ENCODE measurements at regions not wholly inside any gene's neighbourhood (a gene's known extent, or its start where the extent isn't known, plus 50 kb on each side); places are given as distances from the start of the nearest gene placed in this dataset.

DNA sequence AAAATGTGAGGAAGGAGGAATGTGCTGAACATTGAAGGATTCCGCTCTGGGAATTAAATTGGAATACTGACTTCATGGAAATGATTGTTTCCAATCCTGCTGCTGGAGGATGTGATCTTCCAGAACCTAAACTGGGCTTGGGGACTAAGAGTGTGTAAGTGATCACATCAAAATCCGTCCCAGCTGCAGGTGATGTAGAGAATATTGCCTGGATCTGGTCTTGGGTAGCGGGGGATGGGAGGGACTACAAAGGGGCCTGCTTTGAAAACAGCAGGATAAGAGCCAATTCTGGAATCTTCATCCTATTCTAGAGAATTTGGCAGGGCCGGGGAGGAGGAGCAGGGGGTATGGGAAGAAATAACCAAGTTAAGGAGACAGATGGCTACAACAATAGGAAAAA is 552.2 kb upstream of the FZD8 start:
- DNase-seq (ENCODE audit: low spot score) = no peak
- ChIA-PET POLR2A (ENCODE audit: low non-redundant PET) (no interaction called here), CTCF (no interaction called here)
- H3K9me3 ChIP-seq (ENCODE audit: low read depth, low read length, poor library complexity, severe bottlenecking) = peaks cover 18% of the 10 kb centered on the region
- H3K27me3 ChIP-seq (replicated peaks; ENCODE audit: insufficient read depth, low read depth, low read length, poor library complexity) = no peaks in the 10 kb centered on the region
- H3K4me1 ChIP-seq (ENCODE audit: insufficient read depth, low read length, poor library complexity, severe bottlenecking) = no peaks in the 10 kb centered on the region
- intact Hi-C loops (cut with micrococcal nuclease; ENCODE audit: unreplicated experiment) = no loop called here
- no TSS peak for BruUV-seq (replicated peaks)
- H3K4me3 ChIP-seq (ENCODE audit: low read depth, low read length, poor library complexity, severe bottlenecking) = no peak overlapping the region
- H3K27ac ChIP-seq (ENCODE audit: low read depth, low read length, poor library complexity, severe bottlenecking) = no peak overlapping the region
- H3K36me3 ChIP-seq (ENCODE audit: insufficient read depth, low read length, poor library complexity, severe bottlenecking) = no peaks in the 10 kb centered on the region
- TF ChIP-seq EZH2 (IDR thresholded peaks at IDR 0.05; ENCODE audit: borderline replicate concordance, low read depth, low read length, poor library complexity, severe bottlenecking) = no peak
- TF ChIP-seq, protein P1, sequence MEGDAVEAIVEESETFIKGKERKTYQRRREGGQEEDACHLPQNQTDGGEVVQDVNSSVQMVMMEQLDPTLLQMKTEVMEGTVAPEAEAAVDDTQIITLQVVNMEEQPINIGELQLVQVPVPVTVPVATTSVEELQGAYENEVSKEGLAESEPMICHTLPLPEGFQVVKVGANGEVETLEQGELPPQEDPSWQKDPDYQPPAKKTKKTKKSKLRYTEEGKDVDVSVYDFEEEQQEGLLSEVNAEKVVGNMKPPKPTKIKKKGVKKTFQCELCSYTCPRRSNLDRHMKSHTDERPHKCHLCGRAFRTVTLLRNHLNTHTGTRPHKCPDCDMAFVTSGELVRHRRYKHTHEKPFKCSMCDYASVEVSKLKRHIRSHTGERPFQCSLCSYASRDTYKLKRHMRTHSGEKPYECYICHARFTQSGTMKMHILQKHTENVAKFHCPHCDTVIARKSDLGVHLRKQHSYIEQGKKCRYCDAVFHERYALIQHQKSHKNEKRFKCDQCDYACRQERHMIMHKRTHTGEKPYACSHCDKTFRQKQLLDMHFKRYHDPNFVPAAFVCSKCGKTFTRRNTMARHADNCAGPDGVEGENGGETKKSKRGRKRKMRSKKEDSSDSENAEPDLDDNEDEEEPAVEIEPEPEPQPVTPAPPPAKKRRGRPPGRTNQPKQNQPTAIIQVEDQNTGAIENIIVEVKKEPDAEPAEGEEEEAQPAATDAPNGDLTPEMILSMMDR (conservative IDR thresholded peaks at IDR 0.05; ENCODE audit: low read depth, low read length) = no peak

DNA sequence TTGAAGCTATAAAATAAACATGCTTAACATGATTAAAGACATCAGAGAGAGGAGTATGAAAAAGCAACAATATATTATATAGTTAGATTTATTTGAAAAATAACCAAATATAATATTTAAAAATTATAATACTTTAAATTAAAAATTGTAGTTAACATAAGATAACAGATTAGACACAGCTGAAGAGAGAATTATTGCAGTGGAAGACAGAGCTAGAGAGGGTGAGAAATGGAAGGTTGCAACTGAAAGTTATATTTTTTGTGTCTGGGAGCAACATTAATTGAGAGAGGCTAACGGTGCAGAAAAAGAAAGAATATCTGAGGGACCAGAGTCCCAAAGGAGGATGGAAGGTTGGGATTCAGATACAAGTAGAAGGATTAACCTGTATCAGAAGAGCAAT is 548.9 kb upstream of the FZD8 start:
- no peak overlapping the region for H3K27ac ChIP-seq (ENCODE audit: low read depth, low read length, poor library complexity, severe bottlenecking)
- peaks cover 18% of the 10 kb centered on the region for H3K9me3 ChIP-seq (ENCODE audit: low read depth, low read length, poor library complexity, severe bottlenecking)
- BruUV-seq (replicated peaks) = no TSS peak
- TF ChIP-seq, protein P1 (conservative IDR thresholded peaks at IDR 0.05; ENCODE audit: low read depth, low read length) = no peak
- TF ChIP-seq EZH2 (IDR thresholded peaks at IDR 0.05; ENCODE audit: borderline replicate concordance, low read depth, low read length, poor library complexity, severe bottlenecking) = no peak
- no peak overlapping the region for H3K4me3 ChIP-seq (ENCODE audit: low read depth, low read length, poor library complexity, severe bottlenecking)
- no peaks in the 10 kb centered on the region for H3K27me3 ChIP-seq (replicated peaks; ENCODE audit: insufficient read depth, low read depth, low read length, poor library complexity)
- intact Hi-C loops (cut with micrococcal nuclease; ENCODE audit: unreplicated experiment) = no loop called here
- ChIA-PET POLR2A (ENCODE audit: low non-redundant PET) (no interaction called here), CTCF (no interaction called here)
- H3K4me1 ChIP-seq (ENCODE audit: insufficient read depth, low read length, poor library complexity, severe bottlenecking) = peaks cover 17% of the 10 kb centered on the region
- H3K36me3 ChIP-seq (ENCODE audit: insufficient read depth, low read length, poor library complexity, severe bottlenecking) = no peaks in the 10 kb centered on the region
- DNase-seq (ENCODE audit: low spot score) = no peak

DNA sequence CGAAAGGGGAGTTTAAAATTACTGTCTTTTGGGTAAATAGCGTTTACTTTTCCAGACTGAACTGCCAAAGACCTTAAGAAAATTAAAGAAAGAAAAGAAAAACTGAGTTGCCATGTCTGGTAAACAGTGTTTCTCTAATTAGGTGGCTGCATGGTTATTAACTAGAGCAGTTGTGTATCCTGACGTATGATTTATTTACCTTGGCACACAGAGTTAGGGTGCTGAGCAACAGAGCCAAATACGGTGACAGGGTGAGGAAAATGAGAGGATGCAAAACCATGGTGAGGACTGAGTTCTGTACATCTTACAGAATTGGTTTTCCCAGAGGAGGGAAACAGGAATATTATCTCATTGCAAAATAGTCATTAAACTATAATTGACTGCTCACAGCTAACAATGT is 546.4 kb upstream of the FZD8 start:
- TF ChIP-seq, protein P1 (conservative IDR thresholded peaks at IDR 0.05; ENCODE audit: low read depth, low read length) = no peak
- no peak for TF ChIP-seq EZH2 (IDR thresholded peaks at IDR 0.05; ENCODE audit: borderline replicate concordance, low read depth, low read length, poor library complexity, severe bottlenecking)
- Histone ChIP-seq H3K36me3 (ENCODE audit: insufficient read depth, low read length, poor library complexity, severe bottlenecking) (no peaks in the 10 kb centered on the region), H3K4me1 (ENCODE audit: insufficient read depth, low read length, poor library complexity, severe bottlenecking) (peaks cover 17% of the 10 kb centered on the region), H3K27ac (ENCODE audit: low read depth, low read length, poor library complexity, severe bottlenecking) (peak overlapping the region; percentile 49), H3K4me3 (ENCODE audit: low read depth, low read length, poor library complexity, severe bottlenecking) (no peak overlapping the region), H3K9me3 (ENCODE audit: low read depth, low read length, poor library complexity, severe bottlenecking) (peaks cover 18% of the 10 kb centered on the region), H3K27me3 (replicated peaks; ENCODE audit: insufficient read depth, low read depth, low read length, poor library complexity) (no peaks in the 10 kb centered on the region)
- no peak for DNase-seq (ENCODE audit: low spot score)
- ChIA-PET POLR2A (ENCODE audit: low non-redundant PET) (no interaction called here), CTCF (no interaction called here)
- intact Hi-C loops (cut with micrococcal nuclease; ENCODE audit: unreplicated experiment) = no loop called here
- BruUV-seq (replicated peaks) = no TSS peak

Data from A673 (cell line).